ACHN (cell line): ENCODE measurements at regions not wholly inside any gene's neighbourhood (a gene's known extent, or its start where the extent isn't known, plus 50 kb on each side); places are given as distances from the start of the nearest gene placed in this dataset.
A peak's percentile ranks its signal among the peaks of the same experiment; 100 is the strongest.
"Not testable (repeated sequence)": the region's sequence is repeated elsewhere in the genome, so short reads cannot be mapped to it uniquely, and the experiment has no call there.

Experiments
- DNase-seq: peaks from one replicate; pipeline ENCODE4 v3.0.0-alpha.2; 2015
- in situ Hi-C: cut with HindIII; loops from 2 replicates; pipeline ENCODE4 v1.10.0; 2017; ENCODE audit warnings: low sequenced_read_pairs, low pct_ligation_motif_present, low pct_unique_long_range_greater_than_20kb

- in situ Hi-C loops: no loop called here
- no peak for DNase-seq
Measured at GRCh38 chr5:28391277-28391676, 1352.9 kb upstream of the CDH9 start.

DNA sequence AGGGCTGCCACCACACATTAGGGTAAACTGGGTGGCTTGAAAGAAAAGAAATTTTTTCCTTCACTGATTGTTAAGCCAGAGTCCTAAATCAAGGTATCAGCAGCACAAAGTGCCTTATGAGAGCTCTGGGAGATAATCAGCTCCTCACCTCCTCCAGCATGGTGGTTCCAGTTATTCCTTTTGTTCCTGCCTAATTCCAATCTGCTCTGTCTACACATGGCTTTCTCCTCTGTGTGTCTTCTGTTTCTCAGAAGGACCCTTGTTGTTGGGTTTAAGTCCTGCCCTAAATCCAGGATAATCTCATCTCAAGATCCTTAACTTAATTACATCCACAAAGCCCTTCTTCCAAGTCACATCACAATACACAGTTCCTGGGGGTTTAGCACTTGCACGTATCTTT, 1352.0 kb upstream of the CDH9 start:
- DNase-seq: no peak

GRCh38 chr5:28389727-28390126, 1351.3 kb upstream of the CDH9 start:
- DNase-seq, in situ Hi-C loops: not testable (repeated sequence)

More for the DNA sequence above, 1352.0 kb upstream of the CDH9 start:
- in situ Hi-C loops: no loop called here

DNA sequence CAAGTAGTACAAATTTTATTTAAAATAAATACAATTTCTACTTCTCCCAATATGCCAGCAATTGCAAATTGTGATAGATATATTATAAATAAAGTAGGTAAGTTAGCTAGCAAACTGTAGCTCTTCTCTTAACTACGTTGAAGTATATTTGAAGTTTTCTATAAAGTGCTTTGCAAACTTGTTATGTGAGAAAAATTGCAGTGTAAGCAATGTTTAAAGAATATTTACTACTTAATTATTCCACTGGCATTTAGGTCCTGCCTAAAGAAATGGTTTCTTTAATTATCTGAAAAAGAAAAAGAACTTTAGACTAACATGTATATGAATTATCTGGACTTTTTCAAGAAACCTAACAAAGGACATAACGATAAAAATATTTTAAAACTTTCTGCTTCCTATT, 1350.0 kb upstream of the CDH9 start:
- in situ Hi-C loops: no loop called here
- no peak for DNase-seq

GRCh38 chr5:28386712-28387111, 1348.3 kb upstream of the CDH9 start:
- in situ Hi-C loops: no loop called here
- DNase-seq: no peak

- in situ Hi-C loops: no loop called here
- no peak for DNase-seq
Measured at GRCh38 chr5:28380167-28380566, 1341.8 kb upstream of the CDH9 start.

GRCh38 chr5:28374492-28374967, 1336.1 kb upstream of the CDH9 start:
- in situ Hi-C loops: no loop called here
- DNase-seq: no peak

GRCh38 chr5:28370896-28371295, 1332.5 kb upstream of the CDH9 start:
- DNase-seq: no peak
- in situ Hi-C loops: no loop called here

GRCh38 chr5:28369418-28369817, 1331.0 kb upstream of the CDH9 start:
- in situ Hi-C loops: no loop called here
- no peak for DNase-seq

DNA sequence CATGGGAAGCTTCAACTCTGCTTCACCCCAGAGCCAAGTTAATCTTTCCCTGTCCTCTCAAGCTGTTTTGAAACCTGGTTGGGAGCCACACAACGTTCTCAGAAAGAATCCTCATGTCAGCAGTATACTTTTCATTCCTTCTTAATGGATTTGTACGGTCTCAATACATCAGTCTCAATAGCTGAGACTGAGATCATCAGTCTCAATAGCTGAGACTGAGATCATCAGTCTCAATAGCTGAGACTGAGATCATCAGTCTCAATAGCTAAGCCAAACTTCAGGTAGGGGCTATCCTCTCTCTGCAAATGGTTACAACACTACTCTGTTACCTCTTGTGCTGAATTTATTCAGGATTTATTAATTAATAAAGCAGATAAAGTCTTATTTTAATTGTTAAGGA, 1317.4 kb upstream of the CDH9 start:
- no peak for DNase-seq
- in situ Hi-C loops: no loop called here

DNA sequence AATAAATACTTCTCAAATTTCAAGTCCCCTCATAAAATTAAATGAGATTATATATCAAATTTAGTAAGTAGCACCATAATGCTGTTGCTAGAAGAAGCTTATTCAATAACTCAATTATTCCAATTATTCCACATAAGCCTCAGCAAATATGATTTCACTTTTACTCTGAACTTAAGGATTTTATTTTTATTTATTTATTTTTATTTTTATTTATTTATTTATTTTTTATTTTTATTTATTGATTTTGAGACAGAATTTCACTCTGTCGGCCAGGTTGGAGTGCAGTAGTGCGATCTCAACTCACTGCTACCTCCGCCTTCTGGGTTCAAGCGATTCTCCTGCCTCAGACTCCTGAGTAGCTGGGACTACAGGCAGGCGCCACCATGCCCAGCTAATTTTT, 1308.3 kb upstream of the CDH9 start:
- in situ Hi-C loops: no loop called here
- no peak for DNase-seq

DNA sequence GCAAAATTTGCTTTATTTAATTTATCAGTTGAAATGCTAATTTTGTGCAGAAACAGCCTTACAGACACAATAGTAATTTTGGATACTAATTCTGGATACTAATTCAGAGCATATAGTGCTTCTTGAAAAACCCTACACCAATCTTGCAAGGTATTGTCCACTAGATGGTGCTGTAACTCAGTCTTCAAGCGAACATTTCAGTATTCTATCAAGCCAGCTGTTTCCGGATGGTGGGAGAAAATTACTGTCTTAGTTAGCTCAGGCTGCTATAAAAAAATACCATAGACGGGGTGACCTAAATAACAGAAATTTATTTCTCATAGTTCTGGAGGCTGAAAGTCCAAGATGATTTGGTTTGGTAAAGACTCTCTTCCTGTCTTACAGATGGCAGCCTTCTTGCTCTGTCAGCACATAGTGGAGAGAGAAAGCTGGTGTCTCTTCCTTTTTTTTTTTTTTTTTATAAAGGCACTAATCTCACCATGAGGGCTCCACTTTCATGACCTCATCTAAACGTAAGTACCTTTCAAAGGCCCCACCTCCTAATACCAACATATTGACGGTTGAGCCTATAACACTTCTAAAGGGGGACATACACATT, 1306.5 kb upstream of the CDH9 start:
- DNase-seq: peak; percentile 58
- in situ Hi-C loops: no loop called here

DNA sequence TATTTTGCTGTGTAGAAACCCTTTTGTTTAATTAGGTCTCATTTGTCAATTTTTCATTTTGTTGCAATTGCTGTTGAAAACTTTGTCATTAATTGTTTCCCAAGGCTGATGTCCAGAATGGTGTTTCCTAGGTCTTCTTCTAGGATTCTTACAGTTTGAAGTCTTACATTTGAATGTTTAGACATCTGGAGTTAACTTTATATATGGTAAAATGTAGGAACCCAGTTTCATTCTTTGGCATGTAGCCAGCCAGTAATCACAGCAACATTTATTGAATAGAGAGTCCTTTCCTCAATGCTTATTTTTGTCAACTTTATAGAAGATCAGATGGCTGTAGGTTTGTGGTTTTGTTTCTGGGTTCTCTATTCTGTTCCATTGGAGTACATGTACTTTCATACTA, 1290.8 kb upstream of the CDH9 start:
- in situ Hi-C loops: no loop called here
- DNase-seq: no peak

GRCh38 chr5:28328681-28329080, 1290.3 kb upstream of the CDH9 start:
- no peak for DNase-seq
- in situ Hi-C loops: no loop called here

- in situ Hi-C loops: no loop called here
- no peak for DNase-seq
Measured at GRCh38 chr5:28324174-28324573, 1285.8 kb upstream of the CDH9 start.

DNA sequence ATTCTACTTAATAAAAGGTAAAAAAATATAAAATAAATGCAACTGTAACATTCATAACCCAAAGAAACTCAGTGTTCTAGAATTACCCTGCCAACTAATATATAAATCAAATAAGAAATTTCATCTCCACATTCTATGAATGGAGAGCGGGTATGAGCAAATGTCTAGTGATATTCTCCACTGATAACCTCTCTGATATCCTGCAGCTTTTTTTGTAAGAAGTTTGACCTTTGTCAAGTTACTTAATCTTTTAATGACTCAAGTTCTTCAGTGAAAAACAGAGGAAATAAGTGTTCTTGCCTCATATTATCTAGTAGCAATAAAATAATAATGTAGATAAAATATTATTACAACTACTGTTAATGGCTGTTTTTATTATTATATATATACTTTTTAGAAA, 1275.6 kb upstream of the CDH9 start:
- DNase-seq: no peak
- in situ Hi-C loops: no loop called here

DNA sequence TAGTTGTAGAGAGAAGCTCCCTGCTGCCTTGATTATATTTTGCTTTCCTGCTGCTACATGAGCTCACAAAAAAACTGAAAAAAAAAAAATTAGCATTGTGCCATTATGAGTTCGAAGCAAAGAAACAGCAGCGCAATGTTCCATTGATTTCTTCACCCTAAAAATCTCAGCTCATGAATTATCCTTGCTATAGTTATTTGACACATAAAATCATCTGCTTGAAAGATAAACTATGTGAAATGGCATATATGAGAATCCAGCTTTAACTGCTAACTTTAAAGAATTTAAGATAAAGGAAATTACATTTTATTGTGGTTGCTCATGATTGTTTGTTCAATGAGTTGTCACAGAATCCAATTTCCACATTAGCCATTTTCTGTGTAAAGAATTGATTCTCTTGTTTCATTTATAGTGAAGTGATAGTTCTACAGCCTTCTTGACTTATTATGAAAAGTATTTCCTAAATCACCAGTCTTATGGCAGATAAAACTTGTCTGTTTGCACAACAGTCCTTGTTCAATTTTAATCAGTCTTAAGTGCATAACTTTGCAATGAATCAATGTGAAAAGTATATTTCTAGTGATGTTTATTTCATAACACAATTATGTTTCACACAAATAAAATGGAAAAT, 1275.0 kb upstream of the CDH9 start:
- in situ Hi-C loops: no loop called here
- DNase-seq: no peak

- in situ Hi-C loops: no loop called here
- no peak for DNase-seq
Measured at GRCh38 chr5:28310696-28311095, 1272.3 kb upstream of the CDH9 start.

DNA sequence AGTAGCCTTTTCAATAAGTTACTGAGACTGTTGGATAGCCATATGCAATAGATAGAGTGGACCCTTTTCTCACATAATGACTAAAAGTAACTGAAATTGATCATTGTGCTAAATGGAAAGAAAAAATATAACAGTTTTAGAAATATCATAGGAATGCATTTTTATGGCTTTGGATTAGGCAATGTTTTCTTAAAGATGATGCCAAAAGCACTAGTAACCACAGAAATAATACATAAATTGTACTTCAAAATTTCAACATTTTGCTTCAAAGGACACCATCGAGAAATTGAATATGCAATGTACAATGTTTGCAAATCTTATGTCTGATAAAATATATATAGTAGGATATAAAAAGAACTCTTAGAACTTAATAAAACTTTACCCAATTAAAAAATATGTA, 1267.5 kb upstream of the CDH9 start:
- no peak for DNase-seq
- in situ Hi-C loops: no loop called here

DNA sequence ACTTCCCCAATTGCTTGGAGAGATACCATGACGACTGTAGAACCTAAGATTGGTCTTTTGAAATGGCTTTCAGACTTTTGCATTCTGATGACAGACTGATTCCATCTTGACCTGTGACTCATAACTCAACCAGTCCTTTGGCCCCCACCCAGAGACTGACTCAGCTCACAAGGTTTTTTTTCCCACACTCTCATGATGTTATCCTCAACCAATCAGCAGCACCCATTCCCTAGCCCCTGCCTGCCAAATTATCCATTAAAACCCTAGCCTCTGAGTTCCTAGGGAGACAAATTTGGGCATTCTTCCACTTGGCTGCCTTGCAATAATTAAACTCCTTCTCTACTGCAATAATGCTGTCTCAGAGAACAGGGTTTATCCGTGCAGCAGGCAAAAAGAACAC, 1263.3 kb upstream of the CDH9 start:
- DNase-seq: peak; percentile 83
- in situ Hi-C loops: no loop called here
